ENCODE measurements at regions not wholly inside any gene's neighbourhood (a gene's known extent, or its start where the extent isn't known, plus 50 kb on each side); places are given as distances from the start of the nearest gene placed in this dataset.

DNA sequence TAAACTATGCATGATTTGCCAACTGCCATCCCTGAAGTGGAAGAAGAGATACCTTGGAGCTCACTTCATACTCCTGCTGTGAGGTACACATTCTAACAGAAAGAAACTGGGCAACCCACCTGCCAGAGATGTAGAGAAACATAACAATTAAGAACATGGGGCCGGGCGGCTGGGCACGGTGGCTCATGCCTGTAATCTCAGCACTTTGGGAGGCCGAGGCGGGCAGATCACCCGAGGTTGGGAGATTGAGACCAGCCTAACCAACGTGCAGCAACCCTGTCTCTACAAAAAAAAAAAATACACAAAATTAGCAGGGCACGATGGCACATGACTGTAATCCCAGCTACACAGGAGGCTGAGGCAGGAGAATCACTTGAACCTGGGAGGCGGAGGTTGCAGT, 402.6 kb upstream of the ANKRD30A start:
- Mint-ChIP-seq H3K27ac (ENCODE audit: unreplicated experiment) (no peak overlapping the region), H3K27me3 (ENCODE audit: unreplicated experiment) (peaks cover 1% of the 10 kb centered on the region), H3K36me3 (ENCODE audit: low read depth, unreplicated experiment) (no peaks in the 10 kb centered on the region), H3K9me3 (ENCODE audit: unreplicated experiment) (no peaks in the 10 kb centered on the region), H3K4me1 (ENCODE audit: unreplicated experiment) (peaks cover 7% of the 10 kb centered on the region), H3K4me3 (ENCODE audit: unreplicated experiment) (no peak overlapping the region)
- no peak for DNase-seq (ENCODE audit: low spot score)
- no peak for TF ChIP-seq CTCF (IDR thresholded peaks at IDR 0.05; ENCODE audit: unreplicated experiment)

GRCh38 chr10:36721871-36722270, 403.5 kb upstream of the ANKRD30A start:
- Mint-ChIP-seq H3K4me3 (ENCODE audit: unreplicated experiment) (no peak overlapping the region), H3K27me3 (ENCODE audit: unreplicated experiment) (peaks cover 1% of the 10 kb centered on the region), H3K4me1 (ENCODE audit: unreplicated experiment) (peaks cover 7% of the 10 kb centered on the region), H3K27ac (ENCODE audit: unreplicated experiment) (no peak overlapping the region), H3K9me3 (ENCODE audit: unreplicated experiment) (no peaks in the 10 kb centered on the region), H3K36me3 (ENCODE audit: low read depth, unreplicated experiment) (no peaks in the 10 kb centered on the region)
- no peak for DNase-seq (ENCODE audit: low spot score)
- no peak for TF ChIP-seq CTCF (IDR thresholded peaks at IDR 0.05; ENCODE audit: unreplicated experiment)

GRCh38 chr10:36720895-36721294, 404.5 kb upstream of the ANKRD30A start:
- H3K27me3 Mint-ChIP-seq (ENCODE audit: unreplicated experiment), result peaks cover 1% of the 10 kb centered on the region
- no peaks in the 10 kb centered on the region for H3K9me3 Mint-ChIP-seq (ENCODE audit: unreplicated experiment)
- no peak overlapping the region for H3K4me3 Mint-ChIP-seq (ENCODE audit: unreplicated experiment)
- H3K27ac Mint-ChIP-seq (ENCODE audit: unreplicated experiment), result no peak overlapping the region
- no peak for TF ChIP-seq CTCF (IDR thresholded peaks at IDR 0.05; ENCODE audit: unreplicated experiment)
- no peaks in the 10 kb centered on the region for H3K36me3 Mint-ChIP-seq (ENCODE audit: low read depth, unreplicated experiment)
- peaks cover 7% of the 10 kb centered on the region for H3K4me1 Mint-ChIP-seq (ENCODE audit: unreplicated experiment)
- no peak for DNase-seq (ENCODE audit: low spot score)

DNA sequence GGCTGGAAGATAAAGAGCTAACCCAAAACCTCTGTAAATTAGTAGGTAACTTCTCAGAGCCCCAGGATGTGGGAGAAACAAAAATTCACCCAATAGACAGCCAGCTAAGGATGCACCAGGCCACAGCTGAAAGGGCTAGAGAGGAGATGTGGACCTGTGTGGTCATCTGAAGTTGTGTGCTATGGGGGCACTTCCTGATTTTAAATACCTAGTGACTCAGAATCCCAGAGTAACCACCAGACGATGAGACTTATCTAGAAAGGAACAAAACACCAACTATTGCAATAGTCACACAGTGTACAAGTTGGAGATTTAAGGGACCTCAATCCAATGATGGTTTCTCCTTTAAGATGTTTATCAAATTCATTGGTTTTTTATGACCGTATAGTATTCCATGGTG, 408.3 kb upstream of the ANKRD30A start:
- Mint-ChIP-seq H3K4me1 (ENCODE audit: unreplicated experiment) (no peaks in the 10 kb centered on the region), H3K9me3 (ENCODE audit: unreplicated experiment) (no peaks in the 10 kb centered on the region), H3K4me3 (ENCODE audit: unreplicated experiment) (no peak overlapping the region), H3K27me3 (ENCODE audit: unreplicated experiment) (peaks cover 1% of the 10 kb centered on the region), H3K27ac (ENCODE audit: unreplicated experiment) (no peak overlapping the region), H3K36me3 (ENCODE audit: low read depth, unreplicated experiment) (no peaks in the 10 kb centered on the region)
- no peak for DNase-seq (ENCODE audit: low spot score)
- no peak for TF ChIP-seq CTCF (IDR thresholded peaks at IDR 0.05; ENCODE audit: unreplicated experiment)

GRCh38 chr10:36716291-36716690, 409.1 kb upstream of the ANKRD30A start:
- Mint-ChIP-seq H3K9me3 (ENCODE audit: unreplicated experiment) (no peaks in the 10 kb centered on the region), H3K27ac (ENCODE audit: unreplicated experiment) (no peak overlapping the region), H3K36me3 (ENCODE audit: low read depth, unreplicated experiment) (no peaks in the 10 kb centered on the region), H3K4me1 (ENCODE audit: unreplicated experiment) (no peaks in the 10 kb centered on the region), H3K4me3 (ENCODE audit: unreplicated experiment) (no peak overlapping the region), H3K27me3 (ENCODE audit: unreplicated experiment) (peaks cover 1% of the 10 kb centered on the region)
- TF ChIP-seq CTCF (IDR thresholded peaks at IDR 0.05; ENCODE audit: unreplicated experiment), result no peak
- DNase-seq (ENCODE audit: low spot score), result no peak

Measured in endothelial cell (in vitro differentiated cells).